OCI-LY1 (cell line): ENCODE measurements at regions not wholly inside any gene's neighbourhood (a gene's known extent, or its start where the extent isn't known, plus 50 kb on each side); places are given as distances from the start of the nearest gene placed in this dataset.

Experiments
- H2AFZ ChIP-seq: fragments of 200-600 bp; sonication (generic), shearing (Covaris generic); 2 replicates; pipeline ENCODE4 v1.6.0; 2014; ENCODE audit warnings: antibody characterized with exemption, mild to moderate bottlenecking, low read length
- H3F3A ChIP-seq: fragments of 200-600 bp; sonication (generic), shearing (Covaris generic); 2 replicates; pipeline ENCODE4 v1.6.0; 2014; ENCODE audit warnings: mild to moderate bottlenecking, antibody characterized with exemption, low read length, moderate library complexity; ENCODE audit not compliant: insufficient read depth
- H3K27ac ChIP-seq: fragments of 200-600 bp; sonication (generic); 2 replicates; pipeline ENCODE4 v1.5.1; 2014; ENCODE audit warnings: low read length, mixed run types, mild to moderate bottlenecking, low read depth; ENCODE audit not compliant: poor library complexity, severe bottlenecking
- H3K27me3 ChIP-seq: fragments of 200-600 bp; sonication (generic); 2 replicates; pipeline ENCODE4 v1.6.0; 2014; ENCODE audit warnings: antibody characterized with exemption, mild to moderate bottlenecking, low read length, moderate library complexity; ENCODE audit not compliant: insufficient read depth
- H3K36me3 ChIP-seq: fragments of 200-600 bp; sonication (generic); 2 replicates; pipeline ENCODE4 v1.6.1; 2014; ENCODE audit warnings: mild to moderate bottlenecking, antibody characterized with exemption, low read length, moderate library complexity, mixed read lengths; ENCODE audit not compliant: insufficient read depth
- H3K4me1 ChIP-seq: fragments of 200-600 bp; sonication (generic); 2 replicates; pipeline ENCODE4 v1.5.1; 2014; ENCODE audit warnings: mild to moderate bottlenecking, low read length, moderate library complexity; ENCODE audit not compliant: insufficient read depth, severe bottlenecking
- H3K4me2 ChIP-seq: fragments of 200-600 bp; sonication (generic), shearing (Covaris generic); 2 replicates; pipeline ENCODE4 v1.6.1; 2014; ENCODE audit warnings: low read length
- H3K4me3 ChIP-seq: fragments of 200-600 bp; sonication (generic); 2 replicates; pipeline ENCODE4 v1.5.1; 2014; ENCODE audit warnings: low read length, low read depth, mild to moderate bottlenecking, mixed read lengths; ENCODE audit not compliant: poor library complexity, severe bottlenecking
- H3K79me2 ChIP-seq: fragments of 200-600 bp; shearing (Covaris generic); 2 replicates; pipeline ENCODE4 v1.6.1; 2016; ENCODE audit warnings: mixed run types, low read length, mixed read lengths; ENCODE audit not compliant: insufficient read depth
- H3K9ac ChIP-seq: fragments of 200-600 bp; sonication (generic), shearing (Covaris generic); 2 replicates; pipeline ENCODE4 v1.6.1; 2014; ENCODE audit warnings: mild to moderate bottlenecking, low read length, mixed read lengths
- H3K9me2 ChIP-seq: fragments of 200-600 bp; sonication (generic), shearing (Covaris generic); 2 replicates; pipeline ENCODE4 v1.6.1; 2014; ENCODE audit warnings: low read depth, mild to moderate bottlenecking, low read length, mixed read lengths
- H3K9me3 ChIP-seq: fragments of 200-600 bp; shearing (Covaris generic); 2 replicates; pipeline ENCODE4 v1.6.1; 2014; ENCODE audit warnings: low read length, mixed read lengths
- H4K20me1 ChIP-seq: fragments of 200-600 bp; sonication (generic), shearing (Covaris generic); 2 replicates; pipeline ENCODE4 v1.6.0; 2016; ENCODE audit warnings: mild to moderate bottlenecking, low read length; ENCODE audit not compliant: insufficient read depth
- CTCF ChIP-seq: fragments of 200-600 bp; sonication (generic), shearing (Covaris generic); IDR thresholded peaks from 2 replicates; pipeline ENCODE4 v1.5.1; 2017; ENCODE audit warnings: mild to moderate bottlenecking, antibody characterized with exemption, low read length, moderate library complexity, mixed read lengths
- EZH2 ChIP-seq: fragments of 200-600 bp; sonication (generic), shearing (Covaris generic); IDR thresholded peaks from 2 replicates; pipeline ENCODE4 v1.8.0; 2017; ENCODE audit warnings: borderline replicate concordance, mixed run types, mild to moderate bottlenecking, antibody characterized with exemption, low read length, moderate library complexity, mixed read lengths

GRCh38 chr20:22216984-22217383, 367.4 kb downstream of the FOXA2 start:
- no peaks in the 10 kb centered on the region for H3K27me3 ChIP-seq
- H3K9me3 ChIP-seq, result no peaks in the 10 kb centered on the region
- H3K36me3 ChIP-seq, result no peaks in the 10 kb centered on the region
- no peak overlapping the region for H3K4me2 ChIP-seq
- H3K9me2 ChIP-seq, result no peaks in the 10 kb centered on the region
- no peak overlapping the region for H3K9ac ChIP-seq
- no peaks in the 10 kb centered on the region for H4K20me1 ChIP-seq
- no peak overlapping the region for H2AFZ ChIP-seq
- no peak overlapping the region for H3K4me3 ChIP-seq
- no peak overlapping the region for H3K27ac ChIP-seq
- TF ChIP-seq EZH2, result no peak
- TF ChIP-seq CTCF, result no peak
- no peaks in the 10 kb centered on the region for H3K4me1 ChIP-seq
- H3F3A ChIP-seq, result no peaks in the 10 kb centered on the region
- no peaks in the 10 kb centered on the region for H3K79me2 ChIP-seq

GRCh38 chr20:22214296-22214695, 370.1 kb downstream of the FOXA2 start:
- Histone ChIP-seq H3K9me2 (no peaks in the 10 kb centered on the region), H2AFZ (no peak overlapping the region), H3K9ac (no peak overlapping the region)

GRCh38 chr20:22213271-22213670, 371.1 kb downstream of the FOXA2 start:
- Histone ChIP-seq H3K4me1 (no peaks in the 10 kb centered on the region), H3K36me3 (no peaks in the 10 kb centered on the region), H3K27ac (no peak overlapping the region), H3K27me3 (no peaks in the 10 kb centered on the region), H3K9me2 (no peaks in the 10 kb centered on the region), H3K79me2 (no peaks in the 10 kb centered on the region), H4K20me1 (no peaks in the 10 kb centered on the region), H3K9me3 (no peaks in the 10 kb centered on the region), H3K9ac (no peak overlapping the region), H3K4me2 (no peak overlapping the region), H2AFZ (no peak overlapping the region), H3F3A (no peaks in the 10 kb centered on the region), H3K4me3 (no peak overlapping the region)
- TF ChIP-seq CTCF, result no peak
- no peak for TF ChIP-seq EZH2

More at GRCh38 chr20:22214296-22214695, 370.1 kb downstream of the FOXA2 start:
- Histone ChIP-seq H3K9me3 (no peaks in the 10 kb centered on the region), H3K27ac (no peak overlapping the region), H3K79me2 (no peaks in the 10 kb centered on the region), H3K4me2 (no peak overlapping the region), H4K20me1 (no peaks in the 10 kb centered on the region), H3K36me3 (no peaks in the 10 kb centered on the region), H3F3A (no peaks in the 10 kb centered on the region), H3K27me3 (no peaks in the 10 kb centered on the region), H3K4me3 (no peak overlapping the region), H3K4me1 (no peaks in the 10 kb centered on the region)
- no peak for TF ChIP-seq CTCF
- TF ChIP-seq EZH2, result no peak
